ENCODE measurements at regions not wholly inside any gene's neighbourhood (a gene's known extent, or its start where the extent isn't known, plus 50 kb on each side); places are given as distances from the start of the nearest gene placed in this dataset.

DNA sequence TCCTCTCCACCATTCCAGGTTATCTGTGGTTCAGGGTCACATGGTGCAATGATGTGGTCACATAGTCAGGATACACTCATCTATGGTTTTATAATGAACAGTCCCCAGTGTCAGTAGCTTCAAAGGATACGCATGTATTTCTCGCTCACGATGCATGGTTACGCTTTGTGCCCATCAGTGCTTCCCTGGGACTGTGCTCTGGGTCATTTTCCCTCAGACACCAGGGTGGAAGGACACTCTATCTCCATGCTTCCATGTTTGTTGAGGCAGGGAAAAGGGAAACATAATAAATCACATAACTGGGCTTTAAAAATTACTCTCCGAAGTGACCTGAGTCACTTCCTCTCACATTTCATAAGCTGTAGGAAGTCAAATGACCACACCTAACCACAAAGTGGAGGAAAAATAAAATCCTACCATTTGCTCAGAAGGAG lies 394.8 kb upstream of the NOX3 start:
- TF ChIP-seq, protein P1, sequence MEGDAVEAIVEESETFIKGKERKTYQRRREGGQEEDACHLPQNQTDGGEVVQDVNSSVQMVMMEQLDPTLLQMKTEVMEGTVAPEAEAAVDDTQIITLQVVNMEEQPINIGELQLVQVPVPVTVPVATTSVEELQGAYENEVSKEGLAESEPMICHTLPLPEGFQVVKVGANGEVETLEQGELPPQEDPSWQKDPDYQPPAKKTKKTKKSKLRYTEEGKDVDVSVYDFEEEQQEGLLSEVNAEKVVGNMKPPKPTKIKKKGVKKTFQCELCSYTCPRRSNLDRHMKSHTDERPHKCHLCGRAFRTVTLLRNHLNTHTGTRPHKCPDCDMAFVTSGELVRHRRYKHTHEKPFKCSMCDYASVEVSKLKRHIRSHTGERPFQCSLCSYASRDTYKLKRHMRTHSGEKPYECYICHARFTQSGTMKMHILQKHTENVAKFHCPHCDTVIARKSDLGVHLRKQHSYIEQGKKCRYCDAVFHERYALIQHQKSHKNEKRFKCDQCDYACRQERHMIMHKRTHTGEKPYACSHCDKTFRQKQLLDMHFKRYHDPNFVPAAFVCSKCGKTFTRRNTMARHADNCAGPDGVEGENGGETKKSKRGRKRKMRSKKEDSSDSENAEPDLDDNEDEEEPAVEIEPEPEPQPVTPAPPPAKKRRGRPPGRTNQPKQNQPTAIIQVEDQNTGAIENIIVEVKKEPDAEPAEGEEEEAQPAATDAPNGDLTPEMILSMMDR (IDR thresholded peaks at IDR 0.05), result no peak
- no peak for TF ChIP-seq POLR2A (IDR thresholded peaks at IDR 0.05)

All from body of pancreas (tissue), 4 donors.